NOMO-1 treated with DMSO at 0.1 percent for 48 hours (cell line): ENCODE measurements at regions not wholly inside any gene's neighbourhood (a gene's known extent, or its start where the extent isn't known, plus 50 kb on each side); places are given as distances from the start of the nearest gene placed in this dataset.

Experiments
- DNase-seq: peaks from one replicate; lab custom pipeline; 2025; ENCODE audit not compliant: unreplicated experiment; lab: John Stamatoyannopoulos, UW

GRCh38 chr6:140572129-140572528 is 1197.7 kb upstream of the CITED2 start:
- DNase-seq: peak; percentile 68

- no peak for DNase-seq
These were observed 1196.7 kb upstream of the CITED2 start for GRCh38 chr6:140571145-140571544.

- no peak for DNase-seq
These were observed 1193.0 kb upstream of the CITED2 start for GRCh38 chr6:140567466-140567865.

- peak; percentile 17 for DNase-seq
These were observed 1192.4 kb upstream of the CITED2 start for GRCh38 chr6:140566781-140567277.

GRCh38 chr6:140563728-140564127 is 1189.3 kb upstream of the CITED2 start:
- no peak for DNase-seq

- DNase-seq: peak; percentile 22
These were observed 1187.3 kb upstream of the CITED2 start for GRCh38 chr6:140561701-140562100.

- no peak for DNase-seq
These were observed 1186.2 kb upstream of the CITED2 start for GRCh38 chr6:140560671-140561070.

GRCh38 chr6:140559458-140559857 is 1185.0 kb upstream of the CITED2 start:
- DNase-seq: no peak

- no peak for DNase-seq
These were observed 1180.0 kb upstream of the CITED2 start for GRCh38 chr6:140554421-140554820.

GRCh38 chr6:140548366-140548765 is 1173.9 kb upstream of the CITED2 start:
- DNase-seq: no peak

GRCh38 chr6:140546640-140547039 is 1172.2 kb upstream of the CITED2 start:
- DNase-seq: no peak

- no peak for DNase-seq
These were observed 1170.0 kb upstream of the CITED2 start for GRCh38 chr6:140544431-140544830.

- DNase-seq: no peak
These were observed 1168.4 kb upstream of the CITED2 start for GRCh38 chr6:140542863-140543262.

GRCh38 chr6:140541288-140541687 is 1166.8 kb upstream of the CITED2 start:
- no peak for DNase-seq

GRCh38 chr6:140540743-140541142 is 1166.3 kb upstream of the CITED2 start:
- DNase-seq: peak; percentile 3

- DNase-seq: no peak
These were observed 1164.5 kb upstream of the CITED2 start for GRCh38 chr6:140538926-140539325.

- DNase-seq: peak; percentile 45
These were observed 1163.6 kb upstream of the CITED2 start for GRCh38 chr6:140537834-140538705.

GRCh38 chr6:140537211-140537610 is 1162.8 kb upstream of the CITED2 start:
- no peak for DNase-seq

- no peak for DNase-seq
These were observed 1161.1 kb upstream of the CITED2 start for GRCh38 chr6:140535511-140535910.

GRCh38 chr6:140533526-140533925 is 1159.1 kb upstream of the CITED2 start:
- DNase-seq: no peak

GRCh38 chr6:140504776-140505175 is 1130.3 kb upstream of the CITED2 start:
- no peak for DNase-seq

GRCh38 chr6:140500849-140501248 is 1126.4 kb upstream of the CITED2 start:
- DNase-seq: no peak

- no peak for DNase-seq
These were observed 1125.2 kb upstream of the CITED2 start for GRCh38 chr6:140499607-140500006.
